Spleen (tissue), 7 donors: ENCODE measurements at regions not wholly inside any gene's neighbourhood (a gene's known extent, or its start where the extent isn't known, plus 50 kb on each side); places are given as distances from the start of the nearest gene placed in this dataset.

Experiments used
- CTCF ChIP-seq, 11 experiments: fragments of 200-600 bp in 7 of 11; fragments of 450-650 bp in 4 of 11; sonication (generic) in 4 of 11; IDR thresholded peaks in 8 of 11; conservative IDR thresholded peaks in 3 of 11; 1 replicate in 7 of 11; 2 replicates in 4 of 11; pipeline versions ENCODE4 v1.4.0 to v1.8.0; 2016 to 2021; ENCODE audit warnings: antibody characterized with exemption in 11 of 11, inconsistent platforms in 4 of 11, mild to moderate bottlenecking in 1 of 11
- POLR2A ChIP-seq, 3 donors: fragments of 450-650 bp; IDR thresholded peaks; one replicate each; pipeline ENCODE4 v1.5.1; 2017; ENCODE audit warnings: antibody characterized with exemption in 3 of 3, mild to moderate bottlenecking in 1 of 3
- donor health status: DM: no; HTN: no; CAD: no; lungs with moderate emphysema.
- donor health status: DM: no; HTN: no; CAD: no.
- donor health status: DM: no; HTN: no; CAD: no.

- no peak for TF ChIP-seq CTCF (IDR thresholded peaks at IDR 0.05 in 8 of 11, conservative IDR thresholded peaks at IDR 0.05 in 3 of 11)
- no peak for TF ChIP-seq POLR2A (IDR thresholded peaks at IDR 0.05)
These were observed 214.5 kb downstream of the IRS1 start for GRCh38 chr2:226585130-226585561.
